HG03097 (cell line): ENCODE measurements at regions not wholly inside any gene's neighbourhood (a gene's known extent, or its start where the extent isn't known, plus 50 kb on each side); places are given as distances from the start of the nearest gene placed in this dataset.
"Not testable (repeated sequence)": the region's sequence is repeated elsewhere in the genome, so short reads cannot be mapped to it uniquely, and the experiment has no call there.

ENCODE experiments used
- ATAC-seq: cut with Tn5 transposase; IDR thresholded peaks from one replicate; pipeline ENCODE4 v1.9.1; 2021; ENCODE audit not compliant: unreplicated experiment, low FRiP score

GRCh38 chr11:98047647-98048046, 973.1 kb upstream of the CNTN5 start:
- no peak for ATAC-seq

GRCh38 chr11:98053851-98054250, 966.9 kb upstream of the CNTN5 start:
- ATAC-seq: no peak

GRCh38 chr11:98056945-98057344, 963.8 kb upstream of the CNTN5 start:
- ATAC-seq: no peak

- no peak for ATAC-seq
Measured at GRCh38 chr11:98059488-98059887, 961.3 kb upstream of the CNTN5 start.

- ATAC-seq: no peak
Measured at GRCh38 chr11:98060759-98061158, 960.0 kb upstream of the CNTN5 start.

GRCh38 chr11:98061858-98062257, 958.9 kb upstream of the CNTN5 start:
- no peak for ATAC-seq

- ATAC-seq: no peak
Measured at GRCh38 chr11:98062714-98063113, 958.0 kb upstream of the CNTN5 start.

- no peak for ATAC-seq
Measured at GRCh38 chr11:98068251-98068650, 952.5 kb upstream of the CNTN5 start.

- ATAC-seq: not testable (repeated sequence)
Measured at GRCh38 chr11:98069147-98069546, 951.6 kb upstream of the CNTN5 start.

- no peak for ATAC-seq
Measured at GRCh38 chr11:98069861-98070260, 950.9 kb upstream of the CNTN5 start.

GRCh38 chr11:98090861-98091505, 929.8 kb upstream of the CNTN5 start:
- no peak for ATAC-seq

- no peak for ATAC-seq
Measured at GRCh38 chr11:98099371-98099770, 921.4 kb upstream of the CNTN5 start.

- no peak for ATAC-seq
Measured at GRCh38 chr11:98100689-98101088, 920.1 kb upstream of the CNTN5 start.

GRCh38 chr11:98101329-98101728, 919.4 kb upstream of the CNTN5 start:
- ATAC-seq: no peak

- ATAC-seq: no peak
Measured at GRCh38 chr11:98104249-98104648, 916.5 kb upstream of the CNTN5 start.

GRCh38 chr11:98107736-98108135, 913.0 kb upstream of the CNTN5 start:
- ATAC-seq: no peak

- ATAC-seq: no peak
Measured at GRCh38 chr11:98110030-98110429, 910.7 kb upstream of the CNTN5 start.

- ATAC-seq: no peak
Measured at GRCh38 chr11:98115873-98116272, 904.9 kb upstream of the CNTN5 start.

GRCh38 chr11:98130117-98130625, 890.6 kb upstream of the CNTN5 start:
- ATAC-seq: no peak

GRCh38 chr11:98136357-98136756, 884.4 kb upstream of the CNTN5 start:
- ATAC-seq: no peak

GRCh38 chr11:98137437-98137836, 883.3 kb upstream of the CNTN5 start:
- ATAC-seq: no peak

GRCh38 chr11:98143661-98144060, 877.1 kb upstream of the CNTN5 start:
- no peak for ATAC-seq

GRCh38 chr11:98153752-98154151, 867.0 kb upstream of the CNTN5 start:
- ATAC-seq: no peak
